ENCODE measurements at regions not wholly inside any gene's neighbourhood (a gene's known extent, or its start where the extent isn't known, plus 50 kb on each side); places are given as distances from the start of the nearest gene placed in this dataset.

DNA sequence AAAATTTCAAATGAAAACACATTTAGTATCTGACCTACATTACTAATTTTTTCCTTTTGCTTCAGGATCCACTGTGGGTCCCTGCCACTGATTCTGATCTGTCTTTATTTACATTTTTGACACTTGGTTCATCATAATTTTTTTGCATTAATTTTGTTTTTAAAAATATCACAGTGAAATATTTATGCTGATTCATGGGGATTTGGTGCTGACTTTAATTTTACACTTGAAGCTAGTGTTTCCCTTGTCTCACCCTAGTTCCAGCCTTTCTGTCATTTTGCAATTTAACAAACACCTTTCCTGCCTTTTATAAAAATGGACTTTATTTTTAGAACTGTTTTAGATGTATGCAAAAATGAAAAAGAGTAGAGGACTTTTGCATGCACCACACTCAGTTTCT, 111.9 kb upstream of the MARCHF11 start:
- TF ChIP-seq, protein P1, sequence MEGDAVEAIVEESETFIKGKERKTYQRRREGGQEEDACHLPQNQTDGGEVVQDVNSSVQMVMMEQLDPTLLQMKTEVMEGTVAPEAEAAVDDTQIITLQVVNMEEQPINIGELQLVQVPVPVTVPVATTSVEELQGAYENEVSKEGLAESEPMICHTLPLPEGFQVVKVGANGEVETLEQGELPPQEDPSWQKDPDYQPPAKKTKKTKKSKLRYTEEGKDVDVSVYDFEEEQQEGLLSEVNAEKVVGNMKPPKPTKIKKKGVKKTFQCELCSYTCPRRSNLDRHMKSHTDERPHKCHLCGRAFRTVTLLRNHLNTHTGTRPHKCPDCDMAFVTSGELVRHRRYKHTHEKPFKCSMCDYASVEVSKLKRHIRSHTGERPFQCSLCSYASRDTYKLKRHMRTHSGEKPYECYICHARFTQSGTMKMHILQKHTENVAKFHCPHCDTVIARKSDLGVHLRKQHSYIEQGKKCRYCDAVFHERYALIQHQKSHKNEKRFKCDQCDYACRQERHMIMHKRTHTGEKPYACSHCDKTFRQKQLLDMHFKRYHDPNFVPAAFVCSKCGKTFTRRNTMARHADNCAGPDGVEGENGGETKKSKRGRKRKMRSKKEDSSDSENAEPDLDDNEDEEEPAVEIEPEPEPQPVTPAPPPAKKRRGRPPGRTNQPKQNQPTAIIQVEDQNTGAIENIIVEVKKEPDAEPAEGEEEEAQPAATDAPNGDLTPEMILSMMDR (IDR thresholded peaks at IDR 0.05), result no peak
- TF ChIP-seq POLR2A (IDR thresholded peaks at IDR 0.05), result no peak

Measured in testis (tissue), 2 donors.